Kidney (tissue), 13 donors: ENCODE measurements at regions not wholly inside any gene's neighbourhood (a gene's known extent, or its start where the extent isn't known, plus 50 kb on each side); places are given as distances from the start of the nearest gene placed in this dataset.

Experiments
- DNase-seq, 5 donors: peaks; one replicate each; pipeline ENCODE4 v3.0.0-alpha.2; 2013 to 2020
- FAIRE-seq: peaks from 2 replicates; lab custom pipeline; 2012; peaks lifted over from hg19 to GRCh38; lab: Jason Lieb, UNC
- H3K27ac ChIP-seq, 2 donors: one replicate each; pipeline ENCODE4 v1.7.0; 2013; ENCODE audit warnings: low read depth in 2 of 2, low read length in 2 of 2, inconsistent platforms in 1 of 2
- H3K27me3 ChIP-seq: one replicate; pipeline ENCODE4 v1.7.1; 2013; ENCODE audit warnings: low read length, inconsistent platforms; ENCODE audit not compliant: control insufficient read depth, insufficient read depth
- H3K36me3 ChIP-seq, 3 donors: one replicate each; pipeline versions ENCODE4 v1.7.0 to v1.7.1; 2013; ENCODE audit warnings: low read length in 3 of 3, control low read depth in 1 of 3, inconsistent platforms in 1 of 3; ENCODE audit not compliant: insufficient read depth in 3 of 3, control insufficient read depth in 2 of 3
- H3K4me1 ChIP-seq, 3 donors: one replicate each; pipeline versions ENCODE4 v1.7.0 to v1.7.1; 2013; ENCODE audit warnings: low read length in 3 of 3, inconsistent platforms in 1 of 3, low read depth in 1 of 3; ENCODE audit not compliant: control insufficient read depth in 2 of 3, insufficient read depth in 2 of 3
- H3K4me3 ChIP-seq, 3 donors: one replicate each; pipeline versions ENCODE4 v1.7.0 to v1.8.1; 2013; ENCODE audit warnings: low read length in 3 of 3, control low read depth in 1 of 3, inconsistent platforms in 1 of 3
- H3K9ac ChIP-seq, 3 donors: one replicate each; pipeline versions ENCODE4 v1.7.0 to v1.7.1; 2013; ENCODE audit warnings: low read length in 3 of 3, control low read depth in 1 of 3, inconsistent platforms in 1 of 3
- H3K9me3 ChIP-seq, 3 donors: one replicate each; pipeline versions ENCODE4 v1.7.0 to v1.7.1; 2013; ENCODE audit warnings: low read length in 3 of 3, control low read depth in 1 of 3, inconsistent platforms in 1 of 3; ENCODE audit not compliant: control insufficient read depth in 2 of 3, insufficient read depth in 1 of 3
- CTCF ChIP-seq: IDR thresholded peaks from 3 replicates; pipeline ENCODE4 v1.5.1; 2012; ENCODE audit warnings: mild to moderate bottlenecking, moderate library complexity, borderline replicate concordance; ENCODE audit not compliant: insufficient read depth; ENCODE audit errors: extremely low read depth
- intact Hi-C: fragments of 100-400 bp; cut with DNase I; formaldehyde crosslinking; loops from one replicate; pipeline ENCODE4 v1.11.1; 2022
- donor health status: control.
- donor health status: control.
- donor health status: control.
- donor health status: control.
- donor health status: control.
- donor health status: DM: yes; HTN: yes; CAD: no.
- donor health status: Normal renal cell carcinoma (clear cell type).

- H3K27me3 ChIP-seq: no peaks in the 10 kb centered on the region
- H3K4me1 ChIP-seq: no peaks in the 10 kb centered on the region
- no peaks in the 10 kb centered on the region for H3K36me3 ChIP-seq
- DNase-seq (no peak), FAIRE-seq (no peak)
- no peak overlapping the region for H3K4me3 ChIP-seq
- no peak overlapping the region for H3K9ac ChIP-seq
- no peak overlapping the region for H3K27ac ChIP-seq
- no peak for TF ChIP-seq CTCF
- intact Hi-C loops: no loop called here
- peaks cover 0 to 2% (median 0%) of the 10 kb centered on the region in 3 donors for H3K9me3 ChIP-seq
These were observed 1202.6 kb downstream of the EPHA7 start for GRCh38 chr6:92216717-92217116.

GRCh38 chr6:92201618-92202017, 1217.7 kb downstream of the EPHA7 start:
- TF ChIP-seq CTCF: no peak
- Histone ChIP-seq H3K27me3 (no peaks in the 10 kb centered on the region), H3K9me3 (no peaks in the 10 kb centered on the region), H3K4me1 (no peaks in the 10 kb centered on the region), H3K27ac (no peak overlapping the region), H3K4me3 (no peak overlapping the region), H3K36me3 (no peaks in the 10 kb centered on the region), H3K9ac (no peak overlapping the region)
- no peak for FAIRE-seq
- intact Hi-C loops: no loop called here
- no peak for DNase-seq

- no peak for DNase-seq
- no peak for TF ChIP-seq CTCF
- no peak for FAIRE-seq
These were observed 1223.0 kb downstream of the EPHA7 start for GRCh38 chr6:92196325-92196724.

GRCh38 chr6:92195796-92196195, 1223.6 kb downstream of the EPHA7 start:
- no peak for FAIRE-seq

More at GRCh38 chr6:92196325-92196724, 1223.0 kb downstream of the EPHA7 start:
- H3K9me3 ChIP-seq: no peaks in the 10 kb centered on the region
- intact Hi-C loops: no loop called here
- no peaks in the 10 kb centered on the region for H3K4me1 ChIP-seq
- no peaks in the 10 kb centered on the region for H3K27me3 ChIP-seq
- H3K27ac ChIP-seq: no peak overlapping the region
- H3K9ac ChIP-seq: no peak overlapping the region
- H3K4me3 ChIP-seq: no peak overlapping the region
- H3K36me3 ChIP-seq: no peaks in the 10 kb centered on the region

More at GRCh38 chr6:92195796-92196195, 1223.6 kb downstream of the EPHA7 start:
- Histone ChIP-seq H3K9ac (no peak overlapping the region), H3K4me3 (no peak overlapping the region), H3K4me1 (no peaks in the 10 kb centered on the region), H3K27me3 (no peaks in the 10 kb centered on the region), H3K9me3 (no peaks in the 10 kb centered on the region), H3K36me3 (no peaks in the 10 kb centered on the region), H3K27ac (no peak overlapping the region)
- intact Hi-C loops: no loop called here
- no peak for TF ChIP-seq CTCF
- no peak for DNase-seq
